ENCODE measurements at regions not wholly inside any gene's neighbourhood (a gene's known extent, or its start where the extent isn't known, plus 50 kb on each side); places are given as distances from the start of the nearest gene placed in this dataset.

- Histone ChIP-seq H3K9me3 (ENCODE audit: control insufficient read depth, insufficient read depth, low read length) (no peaks in the 10 kb centered on the region), H3K4me3 (ENCODE audit: low read depth, low read length) (no peak overlapping the region)
Measured at GRCh38 chr12:33265900-33266299, 173.7 kb downstream of the SYT10 start.

GRCh38 chr12:33265033-33265731, 174.4 kb downstream of the SYT10 start:
- Histone ChIP-seq H3K27me3 (ENCODE audit: control insufficient read depth, insufficient read depth, low read length) (no peaks in the 10 kb centered on the region), H3K27ac (ENCODE audit: low read depth, low read length) (peak overlapping the region; percentile 34), H3K9me3 (ENCODE audit: control insufficient read depth, insufficient read depth, low read length) (no peaks in the 10 kb centered on the region), H3K4me3 (ENCODE audit: low read depth, low read length) (no peak overlapping the region), H3K4me1 (ENCODE audit: control insufficient read depth, insufficient read depth, low read length) (no peaks in the 10 kb centered on the region), H3K9ac (ENCODE audit: low read depth, low read length) (no peak overlapping the region), H3K36me3 (ENCODE audit: control insufficient read depth, insufficient read depth, low read length) (no peaks in the 10 kb centered on the region)

More at GRCh38 chr12:33265900-33266299, 173.7 kb downstream of the SYT10 start:
- no peaks in the 10 kb centered on the region for H3K4me1 ChIP-seq (ENCODE audit: control insufficient read depth, insufficient read depth, low read length)
- H3K36me3 ChIP-seq (ENCODE audit: control insufficient read depth, insufficient read depth, low read length), result no peaks in the 10 kb centered on the region
- no peaks in the 10 kb centered on the region for H3K27me3 ChIP-seq (ENCODE audit: control insufficient read depth, insufficient read depth, low read length)
- no peak overlapping the region for H3K9ac ChIP-seq (ENCODE audit: low read depth, low read length)
- no peak overlapping the region for H3K27ac ChIP-seq (ENCODE audit: low read depth, low read length)

GRCh38 chr12:33253178-33253577, 186.4 kb downstream of the SYT10 start:
- no peaks in the 10 kb centered on the region for H3K9me3 ChIP-seq (ENCODE audit: control insufficient read depth, insufficient read depth, low read length)
- no peak overlapping the region for H3K27ac ChIP-seq (ENCODE audit: low read depth, low read length)
- no peaks in the 10 kb centered on the region for H3K36me3 ChIP-seq (ENCODE audit: control insufficient read depth, insufficient read depth, low read length)
- H3K4me3 ChIP-seq (ENCODE audit: low read depth, low read length), result no peak overlapping the region
- H3K27me3 ChIP-seq (ENCODE audit: control insufficient read depth, insufficient read depth, low read length), result no peaks in the 10 kb centered on the region
- H3K4me1 ChIP-seq (ENCODE audit: control insufficient read depth, insufficient read depth, low read length), result no peaks in the 10 kb centered on the region
- H3K9ac ChIP-seq (ENCODE audit: low read depth, low read length), result no peak overlapping the region

GRCh38 chr12:33251548-33251947, 188.1 kb downstream of the SYT10 start:
- H3K9me3 ChIP-seq (ENCODE audit: control insufficient read depth, insufficient read depth, low read length), result no peaks in the 10 kb centered on the region
- no peak overlapping the region for H3K27ac ChIP-seq (ENCODE audit: low read depth, low read length)
- no peaks in the 10 kb centered on the region for H3K36me3 ChIP-seq (ENCODE audit: control insufficient read depth, insufficient read depth, low read length)
- H3K4me3 ChIP-seq (ENCODE audit: low read depth, low read length), result no peak overlapping the region
- no peaks in the 10 kb centered on the region for H3K27me3 ChIP-seq (ENCODE audit: control insufficient read depth, insufficient read depth, low read length)
- no peaks in the 10 kb centered on the region for H3K4me1 ChIP-seq (ENCODE audit: control insufficient read depth, insufficient read depth, low read length)
- no peak overlapping the region for H3K9ac ChIP-seq (ENCODE audit: low read depth, low read length)

- Histone ChIP-seq H3K4me3 (ENCODE audit: low read depth, low read length) (no peak overlapping the region), H3K27me3 (ENCODE audit: control insufficient read depth, insufficient read depth, low read length) (no peaks in the 10 kb centered on the region), H3K4me1 (ENCODE audit: control insufficient read depth, insufficient read depth, low read length) (no peaks in the 10 kb centered on the region), H3K9ac (ENCODE audit: low read depth, low read length) (no peak overlapping the region), H3K9me3 (ENCODE audit: control insufficient read depth, insufficient read depth, low read length) (no peaks in the 10 kb centered on the region), H3K27ac (ENCODE audit: low read depth, low read length) (no peak overlapping the region), H3K36me3 (ENCODE audit: control insufficient read depth, insufficient read depth, low read length) (no peaks in the 10 kb centered on the region)
Measured at GRCh38 chr12:33248364-33248763, 191.3 kb downstream of the SYT10 start.

GRCh38 chr12:33247625-33248024, 192.0 kb downstream of the SYT10 start:
- Histone ChIP-seq H3K9me3 (ENCODE audit: control insufficient read depth, insufficient read depth, low read length) (no peaks in the 10 kb centered on the region), H3K9ac (ENCODE audit: low read depth, low read length) (no peak overlapping the region), H3K4me1 (ENCODE audit: control insufficient read depth, insufficient read depth, low read length) (no peaks in the 10 kb centered on the region), H3K27ac (ENCODE audit: low read depth, low read length) (no peak overlapping the region), H3K36me3 (ENCODE audit: control insufficient read depth, insufficient read depth, low read length) (no peaks in the 10 kb centered on the region), H3K27me3 (ENCODE audit: control insufficient read depth, insufficient read depth, low read length) (no peaks in the 10 kb centered on the region), H3K4me3 (ENCODE audit: low read depth, low read length) (no peak overlapping the region)

- Histone ChIP-seq H3K27me3 (ENCODE audit: control insufficient read depth, insufficient read depth, low read length) (no peaks in the 10 kb centered on the region), H3K4me3 (ENCODE audit: low read depth, low read length) (no peak overlapping the region), H3K9ac (ENCODE audit: low read depth, low read length) (no peak overlapping the region), H3K36me3 (ENCODE audit: control insufficient read depth, insufficient read depth, low read length) (no peaks in the 10 kb centered on the region), H3K27ac (ENCODE audit: low read depth, low read length) (no peak overlapping the region), H3K4me1 (ENCODE audit: control insufficient read depth, insufficient read depth, low read length) (no peaks in the 10 kb centered on the region), H3K9me3 (ENCODE audit: control insufficient read depth, insufficient read depth, low read length) (no peaks in the 10 kb centered on the region)
Measured at GRCh38 chr12:33245434-33245833, 194.2 kb downstream of the SYT10 start.

- Histone ChIP-seq H3K4me1 (ENCODE audit: control insufficient read depth, insufficient read depth, low read length) (no peaks in the 10 kb centered on the region), H3K9me3 (ENCODE audit: control insufficient read depth, insufficient read depth, low read length) (peaks cover 6% of the 10 kb centered on the region; the same call in 1 of the 2 replicates), H3K36me3 (ENCODE audit: control insufficient read depth, insufficient read depth, low read length) (no peaks in the 10 kb centered on the region), H3K27ac (ENCODE audit: low read depth, low read length) (no peak overlapping the region), H3K4me3 (ENCODE audit: low read depth, low read length) (no peak overlapping the region), H3K27me3 (ENCODE audit: control insufficient read depth, insufficient read depth, low read length) (no peaks in the 10 kb centered on the region), H3K9ac (ENCODE audit: low read depth, low read length) (no peak overlapping the region)
Measured at GRCh38 chr12:33226671-33227070, 212.9 kb downstream of the SYT10 start.

GRCh38 chr12:33223956-33224355, 215.7 kb downstream of the SYT10 start:
- H3K9me3 ChIP-seq (ENCODE audit: control insufficient read depth, insufficient read depth, low read length), result peaks cover 6% of the 10 kb centered on the region; the same call in 1 of the 2 replicates
- no peak overlapping the region for H3K4me3 ChIP-seq (ENCODE audit: low read depth, low read length)
- no peak overlapping the region for H3K9ac ChIP-seq (ENCODE audit: low read depth, low read length)
- no peaks in the 10 kb centered on the region for H3K27me3 ChIP-seq (ENCODE audit: control insufficient read depth, insufficient read depth, low read length)
- H3K4me1 ChIP-seq (ENCODE audit: control insufficient read depth, insufficient read depth, low read length), result no peaks in the 10 kb centered on the region
- H3K27ac ChIP-seq (ENCODE audit: low read depth, low read length), result no peak overlapping the region
- no peaks in the 10 kb centered on the region for H3K36me3 ChIP-seq (ENCODE audit: control insufficient read depth, insufficient read depth, low read length)

- H3K4me1 ChIP-seq (ENCODE audit: control insufficient read depth, insufficient read depth, low read length), result no peaks in the 10 kb centered on the region
- H3K27me3 ChIP-seq (ENCODE audit: control insufficient read depth, insufficient read depth, low read length), result no peaks in the 10 kb centered on the region
- H3K9me3 ChIP-seq (ENCODE audit: control insufficient read depth, insufficient read depth, low read length), result peaks cover 6% of the 10 kb centered on the region; the same call in 1 of the 2 replicates
- no peak overlapping the region for H3K4me3 ChIP-seq (ENCODE audit: low read depth, low read length)
- no peaks in the 10 kb centered on the region for H3K36me3 ChIP-seq (ENCODE audit: control insufficient read depth, insufficient read depth, low read length)
- H3K9ac ChIP-seq (ENCODE audit: low read depth, low read length), result no peak overlapping the region
- H3K27ac ChIP-seq (ENCODE audit: low read depth, low read length), result no peak overlapping the region
Measured at GRCh38 chr12:33222357-33222756, 217.3 kb downstream of the SYT10 start.

GRCh38 chr12:33205981-33206380, 233.6 kb downstream of the SYT10 start:
- H3K36me3 ChIP-seq (ENCODE audit: control insufficient read depth, insufficient read depth, low read length), result no peaks in the 10 kb centered on the region
- H3K4me1 ChIP-seq (ENCODE audit: control insufficient read depth, insufficient read depth, low read length), result no peaks in the 10 kb centered on the region

More at GRCh38 chr12:33205981-33206380, 233.6 kb downstream of the SYT10 start:
- Histone ChIP-seq H3K9ac (ENCODE audit: low read depth, low read length) (no peak overlapping the region), H3K27ac (ENCODE audit: low read depth, low read length) (no peak overlapping the region), H3K4me3 (ENCODE audit: low read depth, low read length) (no peak overlapping the region), H3K27me3 (ENCODE audit: control insufficient read depth, insufficient read depth, low read length) (no peaks in the 10 kb centered on the region), H3K9me3 (ENCODE audit: control insufficient read depth, insufficient read depth, low read length) (no peaks in the 10 kb centered on the region)

Data from HUES48 (cell line).